HG02678 (cell line): ENCODE measurements at regions not wholly inside any gene's neighbourhood (a gene's known extent, or its start where the extent isn't known, plus 50 kb on each side); places are given as distances from the start of the nearest gene placed in this dataset.
"Not testable (repeated sequence)": the region's sequence is repeated elsewhere in the genome, so short reads cannot be mapped to it uniquely, and the experiment has no call there.

Experiments used
- ATAC-seq: cut with Tn5 transposase; IDR thresholded peaks from one replicate; pipeline ENCODE4 v1.9.1; 2021; ENCODE audit warnings: mild to moderate bottlenecking, moderate library complexity; ENCODE audit not compliant: unreplicated experiment

DNA sequence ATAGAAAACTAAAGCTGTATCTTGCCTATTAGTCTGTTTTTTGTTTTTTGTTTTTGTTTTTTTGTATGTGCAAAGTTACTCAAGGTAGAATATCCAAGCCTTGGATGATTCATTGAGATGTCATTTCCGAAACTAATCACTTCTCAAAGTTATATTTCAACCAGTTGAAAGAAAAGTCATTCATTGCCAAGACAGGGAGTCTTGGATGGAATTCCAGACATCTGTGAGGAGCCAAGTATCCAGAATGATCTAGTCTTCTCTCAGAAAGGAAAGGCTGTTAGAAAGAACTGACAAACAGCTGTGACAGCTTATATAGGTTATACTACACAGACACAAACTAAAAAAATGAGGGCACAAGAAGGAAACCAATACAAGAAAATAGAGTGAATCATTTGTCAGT, 141.1 kb upstream of the NDST3 start:
- ATAC-seq = no peak

DNA sequence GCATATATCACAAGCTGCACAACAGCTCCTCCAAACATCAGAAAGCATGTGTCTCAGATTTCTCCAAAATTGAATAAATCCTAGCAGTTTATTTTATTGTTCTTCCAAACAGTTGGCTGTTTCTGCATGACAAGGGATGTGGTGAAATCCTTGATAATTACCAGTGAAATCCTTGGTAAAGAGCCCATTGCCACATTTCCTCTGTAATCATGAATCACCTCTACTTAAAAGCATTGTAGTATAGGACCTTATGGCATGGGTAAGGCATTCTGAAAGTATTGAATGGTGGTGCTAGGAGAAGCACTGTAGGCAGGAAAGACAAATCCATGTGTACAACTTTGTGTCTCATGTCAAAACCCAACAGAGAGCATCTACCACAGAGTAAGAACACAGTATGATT, 135.8 kb upstream of the NDST3 start:
- no peak for ATAC-seq

DNA sequence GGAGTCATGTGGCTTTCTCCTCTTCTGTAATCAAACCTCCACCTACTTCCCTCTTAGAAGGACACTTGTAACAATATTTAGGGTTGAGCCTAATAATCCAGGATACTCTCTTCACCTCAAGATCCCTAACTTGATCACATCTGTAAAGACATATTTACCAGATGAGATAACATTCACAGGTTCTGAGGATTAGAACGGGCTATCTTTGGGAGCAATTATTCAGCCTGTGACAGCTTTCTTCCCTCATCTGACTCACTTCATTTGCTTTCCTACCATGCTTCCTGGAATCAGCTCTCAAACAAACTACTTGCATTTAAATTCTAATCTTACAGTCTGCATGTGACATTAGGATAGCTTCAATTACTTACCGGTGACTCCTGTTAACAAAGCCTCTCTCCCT, 133.5 kb upstream of the NDST3 start:
- ATAC-seq = no peak

DNA sequence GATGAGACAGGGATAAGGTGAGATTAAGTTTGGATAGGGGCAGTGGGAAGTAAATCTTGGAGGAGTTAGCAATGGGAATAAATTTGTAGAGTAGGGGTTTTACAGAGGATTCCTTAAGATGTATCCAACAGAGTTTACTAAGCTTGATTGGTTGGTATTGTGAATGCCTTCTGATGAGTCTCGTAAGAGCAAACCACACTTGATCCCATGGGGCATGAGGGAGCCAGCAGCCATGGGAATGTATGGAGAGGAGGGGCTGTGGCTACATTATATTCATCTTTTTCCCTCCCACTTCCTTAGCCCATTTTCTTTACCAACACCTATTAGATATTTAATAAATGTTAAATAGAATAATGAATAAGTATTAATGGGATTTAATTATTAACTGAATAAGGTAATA, 126.6 kb upstream of the NDST3 start:
- ATAC-seq = no peak

DNA sequence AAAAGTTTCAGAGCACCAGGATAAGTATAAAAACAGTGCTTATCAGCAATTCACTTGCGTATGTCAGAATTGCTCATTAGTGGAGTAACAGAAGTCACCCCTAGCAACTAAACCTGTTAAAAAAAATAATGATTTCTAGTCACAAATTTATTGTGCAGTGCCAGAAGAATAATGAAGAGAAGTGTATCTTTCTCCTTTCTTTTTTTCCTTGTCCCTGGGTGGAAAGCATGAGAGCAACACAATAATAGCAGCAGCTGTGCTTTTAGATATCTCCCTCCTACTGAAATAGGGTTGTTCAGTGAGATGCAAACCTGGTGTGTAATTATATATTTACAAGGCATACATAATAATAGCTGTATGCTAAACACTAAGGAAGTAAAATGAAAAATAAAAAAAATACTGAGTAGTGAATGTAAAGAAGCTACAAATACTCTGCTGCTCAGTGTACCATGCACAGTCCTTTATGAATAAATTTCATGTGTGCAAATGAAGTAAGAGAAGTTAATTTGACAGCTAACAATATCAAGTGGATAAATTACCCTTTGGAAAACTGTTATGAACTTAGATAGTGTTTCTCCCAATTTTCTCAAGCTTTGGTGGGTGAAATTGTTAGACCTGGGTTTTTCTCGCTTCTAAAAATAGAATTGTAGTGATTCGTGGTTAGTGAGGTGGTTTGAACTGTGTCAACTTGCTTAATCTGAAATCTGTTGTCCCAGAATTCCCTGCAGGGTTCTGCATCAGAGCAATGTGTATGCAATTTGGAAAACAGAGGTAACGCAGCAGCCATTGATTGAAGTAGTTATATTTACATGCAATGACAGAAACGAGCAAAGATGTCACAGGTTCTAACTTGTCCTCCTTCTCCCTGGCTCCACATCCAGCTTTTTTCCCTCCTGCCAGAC, 125.7 kb upstream of the NDST3 start:
- ATAC-seq = no peak

DNA sequence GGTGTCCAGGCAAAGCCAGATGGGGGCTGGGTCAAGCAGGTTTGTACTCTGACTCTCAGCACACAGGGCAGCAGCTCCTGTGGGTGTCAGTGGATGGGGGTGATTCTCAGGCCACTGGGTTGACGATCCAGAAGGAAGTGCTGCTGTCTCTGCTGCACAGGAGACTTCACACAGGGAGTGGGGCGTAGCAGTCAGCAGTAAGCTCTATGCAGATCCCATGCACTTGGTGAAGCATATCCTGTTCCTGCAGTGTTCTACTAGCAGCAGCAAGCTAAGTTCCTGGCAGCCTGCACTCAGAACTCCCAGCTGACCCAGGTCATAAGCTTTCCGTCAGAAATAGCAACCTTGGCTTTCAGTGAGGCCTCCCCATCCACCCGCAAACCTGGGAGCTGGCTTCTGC, 117.6 kb upstream of the NDST3 start:
- no peak for ATAC-seq

DNA sequence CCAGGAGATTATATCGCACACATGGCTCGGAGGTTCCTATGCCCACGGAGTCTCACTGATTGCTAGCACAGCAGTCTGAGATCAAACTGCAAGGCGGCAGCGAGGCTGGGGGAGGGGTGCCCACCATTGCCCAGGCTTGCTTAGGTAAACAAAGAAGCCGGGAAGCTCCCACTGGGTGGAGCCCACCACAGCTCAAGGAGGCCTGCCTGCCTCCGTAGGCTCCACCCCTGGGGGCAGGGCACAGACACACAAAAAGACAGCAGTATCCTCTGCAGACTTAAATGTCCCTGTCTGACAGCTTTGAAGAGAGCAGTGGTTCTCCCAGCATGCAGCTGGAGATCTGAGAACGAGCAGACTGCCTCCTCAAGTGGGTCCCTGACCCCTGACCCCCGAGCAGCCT, 112.0 kb upstream of the NDST3 start:
- not testable (repeated sequence) for ATAC-seq

DNA sequence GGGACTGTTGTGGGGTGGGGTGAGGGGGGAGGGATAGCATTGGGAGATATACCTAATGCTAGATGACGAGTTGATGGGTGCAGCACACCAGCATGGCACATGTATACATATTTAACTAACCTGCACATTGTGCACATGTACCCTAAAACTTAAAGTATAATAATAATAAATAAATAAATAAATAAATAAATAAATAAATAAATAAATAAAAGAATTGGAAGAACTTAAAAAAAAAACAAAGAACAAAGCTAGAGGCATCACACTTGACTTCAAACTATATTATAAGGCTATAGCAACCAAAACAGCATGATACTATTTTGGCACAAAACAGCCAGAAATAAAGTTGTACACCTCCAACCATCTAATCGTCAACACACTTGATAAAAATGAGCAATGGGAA, 106.5 kb upstream of the NDST3 start:
- not testable (repeated sequence) for ATAC-seq

DNA sequence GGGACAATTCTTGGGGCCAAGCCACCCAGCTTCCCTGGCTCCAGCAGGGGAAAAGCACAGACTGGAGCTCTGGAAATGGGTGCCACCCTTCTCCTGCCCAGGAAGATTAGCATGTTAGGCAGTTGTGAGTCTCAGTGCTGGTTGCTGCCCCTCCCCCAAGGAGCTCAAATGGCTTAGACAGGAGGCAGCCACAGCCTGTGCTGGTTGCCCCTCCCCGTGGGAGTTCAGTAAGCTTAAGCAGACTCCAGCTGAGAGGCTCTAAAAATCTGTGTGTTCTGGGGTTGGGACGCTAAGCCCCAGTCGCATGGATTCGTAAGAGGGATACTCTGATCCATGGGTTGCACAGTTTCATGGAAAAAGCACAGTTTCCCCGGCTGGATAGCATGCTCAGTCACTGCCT, 92.7 kb upstream of the NDST3 start:
- no peak for ATAC-seq

DNA sequence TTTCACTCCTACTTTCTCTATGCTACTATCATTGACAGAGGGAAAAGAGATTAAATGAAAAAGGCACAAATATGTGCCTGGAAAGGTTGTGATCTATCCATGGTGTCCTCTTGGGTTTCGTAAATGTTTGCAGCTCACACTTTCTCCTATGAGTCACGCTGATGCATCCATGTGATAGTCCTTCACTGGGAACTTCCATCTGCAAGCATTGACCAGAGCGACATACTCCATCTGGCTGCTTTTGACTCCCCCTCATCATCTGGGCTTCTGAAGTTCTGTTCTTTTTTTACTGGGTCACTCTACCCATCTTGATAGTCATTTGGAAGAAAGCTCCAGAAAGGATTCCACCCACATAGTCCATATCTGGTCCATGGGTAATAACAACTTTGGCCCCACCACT, 84.7 kb upstream of the NDST3 start:
- no peak for ATAC-seq

DNA sequence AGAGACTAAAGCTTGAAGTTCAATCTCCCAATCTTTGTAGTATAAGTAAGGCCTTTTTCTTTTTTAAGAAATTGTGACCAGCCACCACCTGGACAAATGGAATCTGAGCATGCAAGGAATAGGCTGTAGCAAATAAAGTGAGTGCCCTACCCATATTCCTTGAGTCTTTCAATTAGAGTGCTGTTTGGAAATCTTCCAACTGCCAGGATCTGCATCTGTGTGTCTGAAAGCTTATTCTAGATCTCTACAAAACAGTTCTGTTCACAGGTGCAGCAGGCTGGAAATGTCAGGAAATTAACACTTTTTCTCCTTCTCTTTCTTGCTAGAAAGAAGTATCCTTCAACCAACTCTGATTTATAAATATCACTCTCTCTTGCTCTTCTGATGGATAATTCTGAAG, 76.7 kb upstream of the NDST3 start:
- ATAC-seq = no peak

DNA sequence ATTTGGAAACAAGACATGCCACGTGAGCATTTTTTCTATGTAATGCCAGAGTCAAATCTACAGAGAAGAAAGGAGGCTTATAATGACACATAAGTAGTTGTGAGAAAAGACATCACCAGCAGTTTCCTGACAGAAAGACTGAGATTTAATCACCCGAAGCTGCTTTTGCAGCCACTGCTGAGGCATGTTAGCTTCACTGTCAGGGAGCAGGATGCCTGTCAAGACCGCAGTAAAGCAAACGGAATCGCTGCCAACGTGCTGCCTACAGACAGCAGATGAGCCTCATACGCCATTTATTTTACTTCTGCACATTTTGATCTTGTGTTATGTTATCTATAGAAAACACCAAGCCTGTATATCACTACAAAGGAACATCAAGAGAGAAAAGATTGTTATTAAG, 68.7 kb upstream of the NDST3 start:
- no peak for ATAC-seq

DNA sequence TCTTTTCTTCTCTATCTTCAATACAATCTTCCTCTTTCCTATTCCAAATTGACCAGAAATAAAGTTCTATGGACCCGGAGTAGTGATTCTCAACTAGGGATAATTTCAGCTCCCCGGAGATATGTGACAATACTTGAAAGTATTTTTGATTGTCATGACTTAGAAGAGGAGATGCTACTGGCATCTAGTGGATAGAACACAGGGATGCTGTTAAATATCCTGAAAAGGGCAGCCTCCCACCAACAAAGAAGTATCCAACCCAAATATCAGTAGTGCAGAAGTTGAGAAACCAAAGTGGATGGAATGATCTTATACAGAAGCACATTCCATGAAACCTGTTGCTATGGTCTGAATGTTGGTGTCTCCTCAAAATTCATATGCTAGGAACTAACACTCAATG, 65.7 kb upstream of the NDST3 start:
- no peak for ATAC-seq

DNA sequence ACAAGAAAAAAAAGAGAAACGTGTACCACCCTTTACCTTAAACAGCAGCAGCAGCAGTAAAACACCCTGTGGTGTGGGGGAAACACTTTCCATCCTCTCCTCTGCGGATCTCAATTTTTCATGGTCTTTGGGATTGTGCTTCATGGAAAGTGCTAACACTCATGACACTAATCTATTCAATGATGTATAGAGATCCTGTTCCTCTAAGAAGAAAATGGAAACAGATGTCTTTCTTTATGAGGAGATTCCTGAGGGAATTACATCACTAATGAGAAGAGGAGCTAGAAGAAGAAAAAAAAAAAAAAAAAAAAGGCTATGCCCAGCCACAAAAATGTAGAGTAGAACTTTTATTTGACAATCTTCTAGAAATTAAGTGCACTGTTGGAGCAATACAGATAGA, 62.9 kb upstream of the NDST3 start:
- no peak for ATAC-seq

DNA sequence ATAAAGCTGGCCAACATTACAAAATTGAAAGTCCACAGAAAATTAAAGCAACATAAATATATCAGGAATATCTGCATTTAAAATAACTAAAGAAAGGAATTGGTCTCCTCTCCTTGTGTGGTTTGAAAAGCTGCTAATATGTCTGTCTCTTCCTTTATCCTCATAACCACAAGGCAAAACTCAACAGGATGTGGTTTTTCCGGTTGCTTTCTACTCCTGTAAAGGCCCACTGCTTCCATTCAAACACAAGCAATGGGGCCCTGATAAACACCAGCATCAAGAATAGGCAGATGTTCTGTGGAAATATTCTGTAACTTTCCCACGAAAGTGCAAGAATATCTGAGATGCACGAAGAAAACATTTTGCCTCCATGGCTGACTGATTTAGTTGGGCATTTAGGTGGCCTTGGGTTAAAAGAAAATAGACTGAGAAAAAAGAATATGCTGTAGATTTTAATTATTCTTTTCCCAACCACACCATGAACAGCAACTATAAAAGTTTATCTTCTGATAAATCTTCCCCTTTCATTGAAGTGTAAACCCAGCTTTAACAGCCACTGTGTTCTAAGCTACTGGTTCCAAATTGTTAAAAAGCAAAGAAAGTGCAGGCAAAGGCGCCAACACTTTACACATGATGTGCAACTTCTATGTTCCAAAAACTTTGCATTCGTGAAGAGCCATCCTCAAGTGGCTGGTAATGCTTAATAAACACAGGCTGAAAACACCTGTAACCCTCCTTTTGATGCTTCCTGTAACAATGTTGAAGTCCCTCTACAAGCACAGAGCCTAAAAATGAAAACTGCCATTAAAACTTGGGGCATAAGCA, 50.5 kb upstream of the NDST3 start:
- ATAC-seq = no peak

DNA sequence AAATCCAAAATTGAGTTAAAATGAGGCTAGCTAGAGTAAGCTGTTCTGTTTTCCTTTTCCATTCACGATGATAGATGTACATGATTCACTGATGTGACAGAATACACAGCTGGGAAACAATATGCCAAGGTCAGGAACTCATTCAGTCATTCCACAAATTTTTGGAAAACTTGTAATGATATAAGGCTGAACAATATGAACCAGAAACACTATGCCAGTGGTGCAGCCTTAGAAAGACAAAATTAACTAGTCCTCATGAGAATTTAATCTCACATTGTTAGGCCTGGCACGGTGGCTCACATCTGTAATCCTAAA, 50.0 kb upstream of the NDST3 start:
- ATAC-seq = no peak
